NCI-H2171 treated with DMSO at 0.1 percent for 48 hours (cell line): ENCODE measurements at regions not wholly inside any gene's neighbourhood (a gene's known extent, or its start where the extent isn't known, plus 50 kb on each side); places are given as distances from the start of the nearest gene placed in this dataset.
"Not testable (repeated sequence)": the region's sequence is repeated elsewhere in the genome, so short reads cannot be mapped to it uniquely, and the experiment has no call there.

Source experiments
- DNase-seq: peaks from one replicate; lab custom pipeline; 2025; lab: John Stamatoyannopoulos, UW

- DNase-seq = no peak
Measured at GRCh38 chr21:35164971-35165483, 115.9 kb upstream of the RUNX1 start.

GRCh38 chr21:35164380-35164779 is 115.3 kb upstream of the RUNX1 start:
- DNase-seq = no peak

- DNase-seq = no peak
Measured at GRCh38 chr21:35163411-35163810, 114.3 kb upstream of the RUNX1 start.

- DNase-seq = no peak
Measured at GRCh38 chr21:35162831-35163230, 113.7 kb upstream of the RUNX1 start.

GRCh38 chr21:35159881-35160280 is 110.8 kb upstream of the RUNX1 start:
- no peak for DNase-seq

GRCh38 chr21:35157374-35157773 is 108.3 kb upstream of the RUNX1 start:
- not testable (repeated sequence) for DNase-seq

GRCh38 chr21:35156293-35157278 is 107.5 kb upstream of the RUNX1 start:
- no peak for DNase-seq

GRCh38 chr21:35154788-35155187 is 105.7 kb upstream of the RUNX1 start:
- DNase-seq = no peak

- no peak for DNase-seq
Measured at GRCh38 chr21:35153671-35154070, 104.6 kb upstream of the RUNX1 start.

- no peak for DNase-seq
Measured at GRCh38 chr21:35150562-35151226, 101.6 kb upstream of the RUNX1 start.

- no peak for DNase-seq
Measured at GRCh38 chr21:35149698-35150097, 100.6 kb upstream of the RUNX1 start.

- DNase-seq = no peak
Measured at GRCh38 chr21:35147439-35147838, 98.3 kb upstream of the RUNX1 start.

- no peak for DNase-seq
Measured at GRCh38 chr21:35145626-35146233, 96.6 kb upstream of the RUNX1 start.

GRCh38 chr21:35144978-35145377 is 95.9 kb upstream of the RUNX1 start:
- DNase-seq = no peak

- DNase-seq = no peak
Measured at GRCh38 chr21:35142036-35142815, 93.1 kb upstream of the RUNX1 start.

- DNase-seq = no peak
Measured at GRCh38 chr21:35139382-35139715, 90.2 kb upstream of the RUNX1 start.

- DNase-seq = no peak
Measured at GRCh38 chr21:35138665-35139381, 89.7 kb upstream of the RUNX1 start.

GRCh38 chr21:35136586-35137219 is 87.6 kb upstream of the RUNX1 start:
- no peak for DNase-seq

GRCh38 chr21:35136106-35136505 is 87.0 kb upstream of the RUNX1 start:
- no peak for DNase-seq

- no peak for DNase-seq
Measured at GRCh38 chr21:35135481-35135880, 86.4 kb upstream of the RUNX1 start.

- no peak for DNase-seq
Measured at GRCh38 chr21:35134309-35134708, 85.2 kb upstream of the RUNX1 start.
